ENCODE measurements at regions not wholly inside any gene's neighbourhood (a gene's known extent, or its start where the extent isn't known, plus 50 kb on each side); places are given as distances from the start of the nearest gene placed in this dataset.

DNA sequence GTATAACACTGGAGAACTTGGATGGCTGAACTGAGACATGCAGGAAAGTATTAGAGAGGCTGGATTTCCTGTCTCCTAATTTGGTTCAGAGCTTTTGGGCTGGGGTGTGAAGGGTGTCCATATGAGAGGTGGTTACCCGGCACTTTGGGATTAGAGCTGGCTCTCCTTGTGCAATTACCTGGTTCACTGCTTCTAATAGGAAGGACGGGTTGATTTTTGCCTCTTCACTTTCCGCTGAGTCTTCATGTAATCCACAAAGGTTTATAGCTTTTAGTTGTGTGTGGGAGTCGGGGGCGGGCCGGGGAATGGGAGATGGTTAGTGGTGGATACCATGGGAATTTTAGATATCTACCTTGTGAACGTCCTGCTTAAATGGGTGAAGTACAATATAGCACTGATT is 151.5 kb downstream of the BTBD3 start:
- TF ChIP-seq, protein P1, sequence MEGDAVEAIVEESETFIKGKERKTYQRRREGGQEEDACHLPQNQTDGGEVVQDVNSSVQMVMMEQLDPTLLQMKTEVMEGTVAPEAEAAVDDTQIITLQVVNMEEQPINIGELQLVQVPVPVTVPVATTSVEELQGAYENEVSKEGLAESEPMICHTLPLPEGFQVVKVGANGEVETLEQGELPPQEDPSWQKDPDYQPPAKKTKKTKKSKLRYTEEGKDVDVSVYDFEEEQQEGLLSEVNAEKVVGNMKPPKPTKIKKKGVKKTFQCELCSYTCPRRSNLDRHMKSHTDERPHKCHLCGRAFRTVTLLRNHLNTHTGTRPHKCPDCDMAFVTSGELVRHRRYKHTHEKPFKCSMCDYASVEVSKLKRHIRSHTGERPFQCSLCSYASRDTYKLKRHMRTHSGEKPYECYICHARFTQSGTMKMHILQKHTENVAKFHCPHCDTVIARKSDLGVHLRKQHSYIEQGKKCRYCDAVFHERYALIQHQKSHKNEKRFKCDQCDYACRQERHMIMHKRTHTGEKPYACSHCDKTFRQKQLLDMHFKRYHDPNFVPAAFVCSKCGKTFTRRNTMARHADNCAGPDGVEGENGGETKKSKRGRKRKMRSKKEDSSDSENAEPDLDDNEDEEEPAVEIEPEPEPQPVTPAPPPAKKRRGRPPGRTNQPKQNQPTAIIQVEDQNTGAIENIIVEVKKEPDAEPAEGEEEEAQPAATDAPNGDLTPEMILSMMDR (IDR thresholded peaks at IDR 0.05; ENCODE audit: borderline replicate concordance, extremely low read depth, low read length, poor library complexity, severe bottlenecking): no peak
- TF ChIP-seq EZH2 (IDR thresholded peaks at IDR 0.05; ENCODE audit: borderline replicate concordance, low read depth, low read length, severe bottlenecking): no peak
